K562 (cell line): ENCODE measurements at regions not wholly inside any gene's neighbourhood (a gene's known extent, or its start where the extent isn't known, plus 50 kb on each side); places are given as distances from the start of the nearest gene placed in this dataset.

ENCODE experiments used
- ATF1 ChIP-seq, 2 experiments: fragments of 450-650 bp in 1 of 2; IDR thresholded peaks; 2 replicates each; pipeline ENCODE4 v1.6.1; 2016; ENCODE audit warnings: missing compliant biosample characterization in 1 of 2, missing genetic modification characterization in 1 of 2
- DPF2 ChIP-seq: fragments of 450-650 bp; IDR thresholded peaks from 2 replicates; pipeline ENCODE4 v1.6.1; 2016
- EHMT2 ChIP-seq: fragments of 450-650 bp; IDR thresholded peaks from 2 replicates; pipeline ENCODE4 v1.6.1; 2018; ENCODE audit warnings: antibody characterized with exemption
- EP300 ChIP-seq: IDR thresholded peaks from 2 replicates; pipeline ENCODE4 v1.6.1; 2012; ENCODE audit warnings: low read length, improper control_type of control experiment
- NFRKB ChIP-seq: fragments of 450-650 bp; IDR thresholded peaks from 2 replicates; pipeline ENCODE4 v1.6.1; 2016; ENCODE audit warnings: low read depth
- NFXL1 ChIP-seq: fragments of 450-650 bp; formaldehyde crosslinking; IDR thresholded peaks from 2 replicates; pipeline ENCODE4 v1.4.0; 2021; ENCODE audit warnings: mild to moderate bottlenecking
- SMC3 ChIP-seq: conservative IDR thresholded peaks from 2 replicates; pipeline ENCODE4 v1.6.1; 2011; ENCODE audit warnings: low read depth, low read length, improper control_type of control experiment; ENCODE audit not compliant: insufficient read depth
- THRA ChIP-seq: fragments of 450-650 bp; IDR thresholded peaks from 2 replicates; pipeline ENCODE4 v1.6.1; 2017; ENCODE audit warnings: mild to moderate bottlenecking, moderate library complexity
- TRIM24 ChIP-seq, 2 experiments: fragments of 450-650 bp; IDR thresholded peaks; 2 replicates each; pipeline ENCODE4 v1.6.1; 2016

- no peak for TF ChIP-seq SMC3
- TF ChIP-seq NFRKB: no peak
- no peak for TF ChIP-seq THRA
- TF ChIP-seq NFXL1 (CRISPR knock-in tag): no peak
- no peak for TF ChIP-seq DPF2
- no peak for TF ChIP-seq EP300
- no peak for TF ChIP-seq ATF1 (CRISPR knock-in tag; IDR thresholded peaks at IDR 0.05)
- TF ChIP-seq ATF1 (tag; IDR thresholded peaks at IDR 0.05): no peak
- TF ChIP-seq TRIM24 (IDR thresholded peaks at IDR 0.05): no peak
- TF ChIP-seq EHMT2: no peak
These were observed 395.0 kb upstream of the RBFOX1 start for GRCh38 chr16:6937641-6938040.
